ENCODE measurements at regions not wholly inside any gene's neighbourhood (a gene's known extent, or its start where the extent isn't known, plus 50 kb on each side); places are given as distances from the start of the nearest gene placed in this dataset.

DNA sequence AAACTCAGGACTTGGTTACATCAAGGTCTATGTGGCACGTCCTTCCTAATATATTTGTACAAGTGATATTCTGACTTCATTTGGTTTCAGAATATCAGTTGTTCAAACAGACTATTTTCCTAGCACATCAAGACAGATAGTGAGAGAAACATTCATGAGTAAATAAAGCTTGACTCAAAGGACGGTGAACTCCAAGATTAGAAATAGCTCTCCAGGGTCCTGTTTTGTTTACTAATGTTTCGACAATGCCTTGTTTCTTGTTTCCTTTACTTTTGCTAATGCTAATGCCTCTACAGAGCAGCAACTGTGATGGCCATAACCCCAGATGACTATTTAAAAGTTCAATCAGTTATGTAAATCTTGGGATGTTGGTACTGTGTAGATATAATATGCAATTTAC lies 313.9 kb downstream of the KLF12 start:
- H3K4me1 Mint-ChIP-seq, result peaks cover 7% of the 10 kb centered on the region
- H3K27ac Mint-ChIP-seq, result no peak overlapping the region
- no peak for ATAC-seq
- no peaks in the 10 kb centered on the region; the same call in 1 of the 2 replicates for H3K36me3 Mint-ChIP-seq
- H3K27me3 Mint-ChIP-seq (ENCODE audit: low read depth), result no peaks in the 10 kb centered on the region
- TF ChIP-seq NR2C2 (CRISPR knock-in tag; IDR thresholded peaks at IDR 0.05) (no peak), E2F5 (CRISPR knock-in tag; IDR thresholded peaks at IDR 0.05) (no peak), FOXP4 (CRISPR knock-in tag; IDR thresholded peaks at IDR 0.05) (no peak), SMAD4 (CRISPR knock-in tag; IDR thresholded peaks at IDR 0.05) (no peak), ETV6 (CRISPR knock-in tag; IDR thresholded peaks at IDR 0.05) (no peak), MLX (CRISPR knock-in tag; IDR thresholded peaks at IDR 0.05) (no peak), GRHL2 (CRISPR knock-in tag; IDR thresholded peaks at IDR 0.05; ENCODE audit: insufficient replicate concordance, severe bottlenecking) (no peak), JUN (CRISPR knock-in tag; IDR thresholded peaks at IDR 0.05) (no peak), ZNF671 (CRISPR knock-in tag; IDR thresholded peaks at IDR 0.05) (no peak), JAZF1 (CRISPR knock-in tag; IDR thresholded peaks at IDR 0.05) (no peak), SOX15 (CRISPR knock-in tag; IDR thresholded peaks at IDR 0.05) (no peak), GTF2I (CRISPR knock-in tag; conservative IDR thresholded peaks at IDR 0.05) (no peak), ZNF396 (CRISPR knock-in tag; IDR thresholded peaks at IDR 0.05; ENCODE audit: borderline replicate concordance) (no peak), PRDM15 (CRISPR knock-in tag; IDR thresholded peaks at IDR 0.05) (no peak), RORB (CRISPR knock-in tag; IDR thresholded peaks at IDR 0.05) (no peak), STAT6 (CRISPR knock-in tag; conservative IDR thresholded peaks at IDR 0.05; ENCODE audit: low read depth) (no peak), MXD4 (CRISPR knock-in tag; IDR thresholded peaks at IDR 0.05; ENCODE audit: borderline replicate concordance) (no peak), NR1H2 (CRISPR knock-in tag; IDR thresholded peaks at IDR 0.05) (no peak)
- TF ChIP-seq, protein P1, sequence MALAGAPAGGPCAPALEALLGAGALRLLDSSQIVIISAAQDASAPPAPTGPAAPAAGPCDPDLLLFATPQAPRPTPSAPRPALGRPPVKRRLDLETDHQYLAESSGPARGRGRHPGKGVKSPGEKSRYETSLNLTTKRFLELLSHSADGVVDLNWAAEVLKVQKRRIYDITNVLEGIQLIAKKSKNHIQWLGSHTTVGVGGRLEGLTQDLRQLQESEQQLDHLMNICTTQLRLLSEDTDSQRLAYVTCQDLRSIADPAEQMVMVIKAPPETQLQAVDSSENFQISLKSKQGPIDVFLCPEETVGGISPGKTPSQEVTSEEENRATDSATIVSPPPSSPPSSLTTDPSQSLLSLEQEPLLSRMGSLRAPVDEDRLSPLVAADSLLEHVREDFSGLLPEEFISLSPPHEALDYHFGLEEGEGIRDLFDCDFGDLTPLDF (CRISPR knock-in tag; IDR thresholded peaks at IDR 0.05), result no peak
- TF ChIP-seq, protein P2, sequence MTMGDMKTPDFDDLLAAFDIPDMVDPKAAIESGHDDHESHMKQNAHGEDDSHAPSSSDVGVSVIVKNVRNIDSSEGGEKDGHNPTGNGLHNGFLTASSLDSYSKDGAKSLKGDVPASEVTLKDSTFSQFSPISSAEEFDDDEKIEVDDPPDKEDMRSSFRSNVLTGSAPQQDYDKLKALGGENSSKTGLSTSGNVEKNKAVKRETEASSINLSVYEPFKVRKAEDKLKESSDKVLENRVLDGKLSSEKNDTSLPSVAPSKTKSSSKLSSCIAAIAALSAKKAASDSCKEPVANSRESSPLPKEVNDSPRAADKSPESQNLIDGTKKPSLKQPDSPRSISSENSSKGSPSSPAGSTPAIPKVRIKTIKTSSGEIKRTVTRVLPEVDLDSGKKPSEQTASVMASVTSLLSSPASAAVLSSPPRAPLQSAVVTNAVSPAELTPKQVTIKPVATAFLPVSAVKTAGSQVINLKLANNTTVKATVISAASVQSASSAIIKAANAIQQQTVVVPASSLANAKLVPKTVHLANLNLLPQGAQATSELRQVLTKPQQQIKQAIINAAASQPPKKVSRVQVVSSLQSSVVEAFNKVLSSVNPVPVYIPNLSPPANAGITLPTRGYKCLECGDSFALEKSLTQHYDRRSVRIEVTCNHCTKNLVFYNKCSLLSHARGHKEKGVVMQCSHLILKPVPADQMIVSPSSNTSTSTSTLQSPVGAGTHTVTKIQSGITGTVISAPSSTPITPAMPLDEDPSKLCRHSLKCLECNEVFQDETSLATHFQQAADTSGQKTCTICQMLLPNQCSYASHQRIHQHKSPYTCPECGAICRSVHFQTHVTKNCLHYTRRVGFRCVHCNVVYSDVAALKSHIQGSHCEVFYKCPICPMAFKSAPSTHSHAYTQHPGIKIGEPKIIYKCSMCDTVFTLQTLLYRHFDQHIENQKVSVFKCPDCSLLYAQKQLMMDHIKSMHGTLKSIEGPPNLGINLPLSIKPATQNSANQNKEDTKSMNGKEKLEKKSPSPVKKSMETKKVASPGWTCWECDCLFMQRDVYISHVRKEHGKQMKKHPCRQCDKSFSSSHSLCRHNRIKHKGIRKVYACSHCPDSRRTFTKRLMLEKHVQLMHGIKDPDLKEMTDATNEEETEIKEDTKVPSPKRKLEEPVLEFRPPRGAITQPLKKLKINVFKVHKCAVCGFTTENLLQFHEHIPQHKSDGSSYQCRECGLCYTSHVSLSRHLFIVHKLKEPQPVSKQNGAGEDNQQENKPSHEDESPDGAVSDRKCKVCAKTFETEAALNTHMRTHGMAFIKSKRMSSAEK (CRISPR knock-in tag; IDR thresholded peaks at IDR 0.05; ENCODE audit: borderline replicate concordance), result no peak
- ChIA-PET CTCF (no interaction called here), POLR2A (no interaction called here)
- no peak for DNase-seq (ENCODE audit: low spot score)
- H3K4me3 Mint-ChIP-seq, result no peak overlapping the region
- H3K9me3 Mint-ChIP-seq, result peaks cover 15% of the 10 kb centered on the region

Data from WTC11 (cell line).